Glutamatergic neuron (in vitro differentiated cells): ENCODE measurements at regions not wholly inside any gene's neighbourhood (a gene's known extent, or its start where the extent isn't known, plus 50 kb on each side); places are given as distances from the start of the nearest gene placed in this dataset.

Experiments used
- DNase-seq: peaks from one replicate; pipeline ENCODE4 v3.0.0; 2022
- H3K27ac Mint-ChIP-seq: one replicate; pipeline ENCODE4 v1.8.0; 2020; ENCODE audit warnings: mild to moderate bottlenecking, mixed read lengths, inconsistent platforms; ENCODE audit not compliant: unreplicated experiment
- H3K27me3 Mint-ChIP-seq: one replicate; pipeline ENCODE4 v1.8.0; 2020; ENCODE audit warnings: mild to moderate bottlenecking, moderate library complexity, mixed read lengths, inconsistent platforms; ENCODE audit not compliant: unreplicated experiment
- H3K36me3 Mint-ChIP-seq: one replicate; pipeline ENCODE4 v1.8.0; 2020; ENCODE audit warnings: mild to moderate bottlenecking, mixed read lengths, inconsistent platforms; ENCODE audit not compliant: unreplicated experiment
- H3K4me1 Mint-ChIP-seq: one replicate; pipeline ENCODE4 v1.8.0; 2020; ENCODE audit warnings: mild to moderate bottlenecking, low read depth, mixed read lengths, inconsistent platforms; ENCODE audit not compliant: unreplicated experiment
- H3K4me3 Mint-ChIP-seq: one replicate; pipeline ENCODE4 v1.8.0; 2020; ENCODE audit warnings: mild to moderate bottlenecking, mixed read lengths, inconsistent platforms; ENCODE audit not compliant: unreplicated experiment
- H3K9me3 Mint-ChIP-seq: one replicate; pipeline ENCODE4 v1.8.0; 2020; ENCODE audit warnings: mild to moderate bottlenecking, moderate library complexity, mixed read lengths, inconsistent platforms; ENCODE audit not compliant: unreplicated experiment
- TF ChIP-seq, protein P1 (sequence below): fragments of 200-600 bp; sonication (generic); IDR thresholded peaks from one replicate; pipeline ENCODE4 v1.5.0; 2021; ENCODE audit not compliant: partially characterized antibody, unreplicated experiment

DNA sequence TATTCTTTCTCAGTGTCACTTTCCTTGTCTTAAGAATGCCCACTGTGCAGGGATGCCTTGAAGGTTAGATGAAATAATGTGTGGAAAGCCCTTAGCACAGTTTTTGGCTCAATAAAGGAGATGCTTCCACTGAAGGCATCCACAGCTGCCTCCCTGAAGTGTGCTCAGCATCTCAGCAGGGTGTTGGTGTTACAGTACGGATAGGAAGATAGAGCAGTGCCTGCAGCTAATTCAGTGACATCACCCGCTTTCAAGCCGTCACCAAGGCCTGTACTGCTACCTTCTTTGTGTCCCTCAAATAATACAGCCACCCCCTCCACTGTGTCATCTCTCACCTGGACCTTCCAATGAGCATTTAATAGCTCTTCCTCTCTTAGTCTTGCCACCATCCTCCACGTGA, 59.0 kb downstream of the NDUFS5 start:
- DNase-seq = no peak
- Mint-ChIP-seq H3K27me3 (peaks cover 15% of the 10 kb centered on the region), H3K4me1 (peaks cover 7% of the 10 kb centered on the region), H3K4me3 (no peak overlapping the region), H3K27ac (no peak overlapping the region), H3K36me3 (no peaks in the 10 kb centered on the region), H3K9me3 (peaks cover 9% of the 10 kb centered on the region)
- TF ChIP-seq, protein P1, sequence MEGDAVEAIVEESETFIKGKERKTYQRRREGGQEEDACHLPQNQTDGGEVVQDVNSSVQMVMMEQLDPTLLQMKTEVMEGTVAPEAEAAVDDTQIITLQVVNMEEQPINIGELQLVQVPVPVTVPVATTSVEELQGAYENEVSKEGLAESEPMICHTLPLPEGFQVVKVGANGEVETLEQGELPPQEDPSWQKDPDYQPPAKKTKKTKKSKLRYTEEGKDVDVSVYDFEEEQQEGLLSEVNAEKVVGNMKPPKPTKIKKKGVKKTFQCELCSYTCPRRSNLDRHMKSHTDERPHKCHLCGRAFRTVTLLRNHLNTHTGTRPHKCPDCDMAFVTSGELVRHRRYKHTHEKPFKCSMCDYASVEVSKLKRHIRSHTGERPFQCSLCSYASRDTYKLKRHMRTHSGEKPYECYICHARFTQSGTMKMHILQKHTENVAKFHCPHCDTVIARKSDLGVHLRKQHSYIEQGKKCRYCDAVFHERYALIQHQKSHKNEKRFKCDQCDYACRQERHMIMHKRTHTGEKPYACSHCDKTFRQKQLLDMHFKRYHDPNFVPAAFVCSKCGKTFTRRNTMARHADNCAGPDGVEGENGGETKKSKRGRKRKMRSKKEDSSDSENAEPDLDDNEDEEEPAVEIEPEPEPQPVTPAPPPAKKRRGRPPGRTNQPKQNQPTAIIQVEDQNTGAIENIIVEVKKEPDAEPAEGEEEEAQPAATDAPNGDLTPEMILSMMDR = no peak

DNA sequence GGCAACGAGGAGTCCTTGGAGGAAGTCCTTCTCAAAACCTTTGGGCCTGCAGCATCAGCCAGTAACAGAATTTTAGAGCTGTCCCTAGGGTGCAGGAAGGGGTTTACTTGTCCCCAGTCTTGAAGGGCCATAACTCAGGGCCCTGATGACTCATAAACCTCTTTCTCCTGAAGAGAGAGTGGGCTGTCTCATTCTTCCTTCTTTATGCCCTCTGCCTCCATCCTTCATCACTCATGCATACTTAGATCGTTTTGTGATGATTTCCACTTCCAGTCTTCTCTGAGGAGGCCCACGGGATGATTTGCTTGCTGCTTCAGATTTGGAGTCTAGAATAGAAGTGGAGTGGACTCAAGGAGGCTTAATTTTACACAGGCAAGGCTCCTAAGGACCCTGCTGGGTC, 60.2 kb downstream of the NDUFS5 start:
- TF ChIP-seq, protein P1 = no peak
- Mint-ChIP-seq H3K36me3 (no peaks in the 10 kb centered on the region), H3K4me3 (no peak overlapping the region), H3K27me3 (peaks cover 8% of the 10 kb centered on the region), H3K4me1 (peaks cover 7% of the 10 kb centered on the region), H3K27ac (no peak overlapping the region), H3K9me3 (peaks cover 9% of the 10 kb centered on the region)
- DNase-seq = no peak

DNA sequence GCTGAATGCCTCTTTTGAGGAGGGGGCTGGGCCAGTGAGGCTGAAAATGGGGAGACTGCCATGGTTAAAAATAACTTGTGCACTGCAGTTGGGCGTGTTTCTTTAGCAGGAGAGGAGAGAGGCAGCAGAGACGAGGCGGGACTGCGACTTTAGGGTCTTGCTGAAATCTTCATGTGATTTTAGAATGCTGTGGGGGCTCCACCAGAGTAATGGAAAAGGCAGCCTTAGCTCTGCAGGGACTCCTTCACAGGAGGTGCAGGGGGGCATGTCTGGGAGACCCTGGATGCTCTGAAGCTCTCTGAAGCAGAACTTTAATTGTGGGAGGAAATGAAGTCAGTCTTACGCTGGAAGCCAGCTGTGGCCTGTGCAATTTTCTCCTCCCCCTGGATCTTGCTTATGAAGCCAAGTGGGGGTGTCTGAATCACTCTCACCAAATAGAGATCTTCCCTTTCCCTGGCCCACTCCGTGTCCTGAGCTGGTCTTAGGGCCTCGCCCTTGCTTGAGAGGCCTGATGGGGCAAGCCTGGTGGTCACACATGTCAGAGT, 60.8 kb downstream of the NDUFS5 start:
- Mint-ChIP-seq H3K27ac (no peak overlapping the region), H3K9me3 (peaks cover 9% of the 10 kb centered on the region), H3K4me1 (peaks cover 7% of the 10 kb centered on the region), H3K27me3 (peaks cover 8% of the 10 kb centered on the region), H3K36me3 (no peaks in the 10 kb centered on the region), H3K4me3 (no peak overlapping the region)
- TF ChIP-seq, protein P1 = no peak
- no peak for DNase-seq

DNA sequence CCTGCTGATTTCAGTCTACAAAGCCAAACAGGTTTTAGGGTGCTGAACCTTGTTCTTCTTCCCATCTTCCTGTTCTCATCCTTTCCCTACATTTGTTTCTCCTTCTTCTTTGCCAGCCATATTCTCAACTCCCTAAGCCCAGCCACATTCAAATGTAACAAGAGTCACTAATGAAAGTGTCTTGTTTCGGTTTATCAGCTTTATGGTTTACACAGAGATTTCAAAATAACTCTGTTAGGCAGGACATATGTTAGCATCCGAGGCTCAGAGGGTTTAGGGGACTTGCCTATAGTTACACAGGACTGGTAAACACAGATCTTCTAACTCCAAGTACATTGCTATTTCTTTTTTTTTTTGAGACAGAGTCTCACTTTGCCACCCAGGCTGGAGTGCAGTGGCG, 61.3 kb downstream of the NDUFS5 start:
- no peak for DNase-seq
- Mint-ChIP-seq H3K27ac (no peak overlapping the region), H3K4me1 (peaks cover 4% of the 10 kb centered on the region), H3K27me3 (peaks cover 5% of the 10 kb centered on the region), H3K9me3 (peaks cover 6% of the 10 kb centered on the region), H3K4me3 (no peak overlapping the region), H3K36me3 (no peaks in the 10 kb centered on the region)
- TF ChIP-seq, protein P1 = no peak

DNA sequence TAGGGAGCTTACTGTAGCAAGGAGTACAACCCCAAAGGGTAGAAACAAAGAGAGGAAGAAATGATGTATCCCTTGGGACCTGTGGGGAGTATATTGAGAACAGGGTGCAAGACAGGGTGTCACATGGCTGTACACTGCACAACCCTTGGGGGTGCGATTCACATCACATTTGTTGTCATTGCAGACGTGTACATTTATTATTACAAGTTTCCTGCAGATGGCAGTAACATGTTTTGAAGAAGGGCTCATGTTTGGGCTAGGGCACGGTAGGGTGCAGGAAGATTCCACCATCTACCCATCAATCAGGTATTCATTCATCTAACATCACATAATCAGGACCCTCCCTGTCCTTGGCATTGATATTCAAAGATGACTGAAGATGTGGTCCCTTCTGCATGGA, 62.5 kb downstream of the NDUFS5 start:
- peaks cover 8% of the 10 kb centered on the region for H3K27me3 Mint-ChIP-seq
- H3K4me3 Mint-ChIP-seq = no peak overlapping the region
- DNase-seq = no peak
- H3K27ac Mint-ChIP-seq = no peak overlapping the region
- TF ChIP-seq, protein P1 = no peak
- no peaks in the 10 kb centered on the region for H3K36me3 Mint-ChIP-seq
- H3K9me3 Mint-ChIP-seq = peaks cover 4% of the 10 kb centered on the region
- peaks cover 4% of the 10 kb centered on the region for H3K4me1 Mint-ChIP-seq
